ENCODE measurements at regions not wholly inside any gene's neighbourhood (a gene's known extent, or its start where the extent isn't known, plus 50 kb on each side); places are given as distances from the start of the nearest gene placed in this dataset.
"Not testable (repeated sequence)": the region's sequence is repeated elsewhere in the genome, so short reads cannot be mapped to it uniquely, and the experiment has no call there.

DNA sequence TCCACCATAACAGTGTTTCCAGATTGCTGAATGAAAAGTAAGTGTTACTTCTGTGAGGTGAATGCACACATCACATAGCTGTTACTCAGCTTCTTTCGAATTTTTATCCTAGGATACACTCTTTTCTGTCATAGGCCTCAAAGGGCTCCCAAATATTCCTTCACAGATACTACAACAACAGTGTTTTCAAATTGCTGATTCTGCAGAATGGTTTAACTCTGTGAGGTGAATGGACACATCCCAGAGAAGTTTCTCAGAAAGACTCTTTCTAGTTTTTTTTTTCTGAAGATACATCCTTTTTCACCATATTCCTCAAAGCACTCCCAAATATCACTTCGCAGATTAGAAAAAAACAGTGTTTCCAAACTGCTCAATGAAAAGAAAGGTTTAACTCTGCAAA is 221.1 kb downstream of the OR4A5 start:
- intact Hi-C loops (cut with DNase I; ENCODE audit: low total_unique reads): no loop called here
- no peaks in the 10 kb centered on the region for H3K36me3 ChIP-seq
- H3K4me3 ChIP-seq: no peak overlapping the region
- H3K27me3 ChIP-seq: no peaks in the 10 kb centered on the region
- peaks cover 83 to 100% of the 10 kb centered on the region in 2 donors for H3K9me3 ChIP-seq
- TF ChIP-seq POLR2AphosphoS5 (IDR thresholded peaks at IDR 0.05) (no peak), POLR2A (IDR thresholded peaks at IDR 0.05) (no peak)
- TF ChIP-seq, protein P1, sequence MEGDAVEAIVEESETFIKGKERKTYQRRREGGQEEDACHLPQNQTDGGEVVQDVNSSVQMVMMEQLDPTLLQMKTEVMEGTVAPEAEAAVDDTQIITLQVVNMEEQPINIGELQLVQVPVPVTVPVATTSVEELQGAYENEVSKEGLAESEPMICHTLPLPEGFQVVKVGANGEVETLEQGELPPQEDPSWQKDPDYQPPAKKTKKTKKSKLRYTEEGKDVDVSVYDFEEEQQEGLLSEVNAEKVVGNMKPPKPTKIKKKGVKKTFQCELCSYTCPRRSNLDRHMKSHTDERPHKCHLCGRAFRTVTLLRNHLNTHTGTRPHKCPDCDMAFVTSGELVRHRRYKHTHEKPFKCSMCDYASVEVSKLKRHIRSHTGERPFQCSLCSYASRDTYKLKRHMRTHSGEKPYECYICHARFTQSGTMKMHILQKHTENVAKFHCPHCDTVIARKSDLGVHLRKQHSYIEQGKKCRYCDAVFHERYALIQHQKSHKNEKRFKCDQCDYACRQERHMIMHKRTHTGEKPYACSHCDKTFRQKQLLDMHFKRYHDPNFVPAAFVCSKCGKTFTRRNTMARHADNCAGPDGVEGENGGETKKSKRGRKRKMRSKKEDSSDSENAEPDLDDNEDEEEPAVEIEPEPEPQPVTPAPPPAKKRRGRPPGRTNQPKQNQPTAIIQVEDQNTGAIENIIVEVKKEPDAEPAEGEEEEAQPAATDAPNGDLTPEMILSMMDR (IDR thresholded peaks at IDR 0.05): no peak
- no peak overlapping the region for H3K27ac ChIP-seq
- H3K4me1 ChIP-seq: no peaks in the 10 kb centered on the region
- DNase-seq (ENCODE audit: low spot score in 2 of 2): no peak

DNA sequence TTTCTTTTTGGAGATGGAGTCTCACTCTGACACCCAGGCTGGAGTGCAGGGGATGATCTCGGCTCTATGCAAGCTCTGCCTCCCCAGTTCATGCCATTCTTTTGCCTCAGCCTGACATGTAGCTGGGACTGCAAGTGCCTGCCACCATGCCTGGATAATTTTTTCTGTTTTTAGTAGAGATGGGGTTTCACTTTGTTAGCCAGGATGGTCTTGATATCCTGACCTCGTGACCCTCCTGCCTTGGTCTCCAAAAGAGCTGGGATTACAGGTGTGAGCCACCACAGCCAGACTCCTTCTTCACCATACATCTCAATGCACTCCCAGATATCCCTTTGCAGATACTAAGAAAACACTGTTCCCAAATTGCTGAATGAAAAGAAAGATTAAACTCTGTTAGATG is 224.3 kb downstream of the OR4A5 start:
- no peak for DNase-seq (ENCODE audit: low spot score in 2 of 2)
- intact Hi-C loops (cut with DNase I; ENCODE audit: low total_unique reads): no loop called here
- H3K36me3 ChIP-seq: no peaks in the 10 kb centered on the region

DNA sequence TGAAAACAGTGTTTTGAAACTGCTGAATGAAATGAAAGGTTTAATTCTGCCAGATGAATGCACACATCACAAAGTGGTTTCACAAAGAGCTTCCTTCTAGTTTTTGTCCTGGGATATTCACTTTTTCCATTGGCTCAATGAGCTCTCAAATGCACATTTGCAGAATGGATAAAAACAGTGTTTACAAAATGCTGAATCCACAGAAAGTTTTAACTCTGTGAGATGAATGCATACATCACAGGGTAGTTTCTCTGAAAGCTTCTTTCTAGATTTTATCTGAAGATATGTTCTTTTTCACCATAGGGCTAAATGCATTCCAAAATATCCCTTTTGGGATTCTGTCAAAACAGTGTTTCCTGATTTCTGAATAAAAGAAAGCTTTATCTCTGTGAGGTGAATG is 237.6 kb downstream of the OR4A5 start:
- H3K4me3 ChIP-seq: no peak overlapping the region

More for the DNA sequence above, 224.3 kb downstream of the OR4A5 start:
- H3K27ac ChIP-seq: no peak overlapping the region
- no peak overlapping the region for H3K4me3 ChIP-seq
- TF ChIP-seq, protein P1 (IDR thresholded peaks at IDR 0.05): no peak
- no peak for TF ChIP-seq POLR2A (IDR thresholded peaks at IDR 0.05)
- TF ChIP-seq POLR2AphosphoS5 (IDR thresholded peaks at IDR 0.05): no peak
- peaks cover 88 to 99% of the 10 kb centered on the region in 2 donors for H3K9me3 ChIP-seq
- H3K27me3 ChIP-seq: no peaks in the 10 kb centered on the region
- H3K4me1 ChIP-seq: no peaks in the 10 kb centered on the region

DNA sequence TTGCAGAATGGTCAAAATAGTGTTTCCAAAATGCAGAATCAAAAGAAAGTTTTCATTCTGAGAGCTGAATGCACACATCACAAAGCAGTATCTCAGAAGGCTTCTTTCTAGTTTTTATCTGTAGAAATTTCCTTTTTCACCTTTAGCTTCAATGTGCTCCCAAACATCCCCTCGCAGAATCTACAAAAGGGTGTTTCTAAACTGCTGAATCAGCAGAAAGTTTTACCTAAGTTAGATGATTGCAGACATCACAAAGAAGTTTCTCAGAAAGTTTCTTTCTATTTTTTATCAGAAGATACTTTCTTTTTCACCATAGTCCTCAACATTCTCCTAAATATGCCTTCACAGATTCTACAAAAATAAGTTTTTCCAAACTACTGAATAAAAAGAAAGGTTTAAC is 239.8 kb downstream of the OR4A5 start:
- no peaks in the 10 kb centered on the region for H3K36me3 ChIP-seq
- no peaks in the 10 kb centered on the region for H3K27me3 ChIP-seq
- no peak for TF ChIP-seq POLR2A (IDR thresholded peaks at IDR 0.05)
- TF ChIP-seq, protein P1 (IDR thresholded peaks at IDR 0.05): no peak
- no peaks in the 10 kb centered on the region for H3K4me1 ChIP-seq
- DNase-seq (ENCODE audit: low spot score in 2 of 2): no peak
- intact Hi-C loops (cut with DNase I; ENCODE audit: low total_unique reads): no loop called here
- no peak overlapping the region for H3K4me3 ChIP-seq
- H3K9me3 ChIP-seq: peaks cover 12 to 55% of the 10 kb centered on the region in 2 donors
- H3K27ac ChIP-seq: no peak overlapping the region

More for the DNA sequence above, 237.6 kb downstream of the OR4A5 start:
- Histone ChIP-seq H3K4me1 (no peaks in the 10 kb centered on the region), H3K27me3 (no peaks in the 10 kb centered on the region), H3K27ac (no peak overlapping the region), H3K9me3 (peaks cover 12 to 77% of the 10 kb centered on the region in 2 donors), H3K36me3 (no peaks in the 10 kb centered on the region)
- DNase-seq (ENCODE audit: low spot score in 2 of 2): no peak
- TF ChIP-seq, protein P1 (IDR thresholded peaks at IDR 0.05): no peak
- TF ChIP-seq POLR2A (IDR thresholded peaks at IDR 0.05) (no peak), POLR2AphosphoS5 (IDR thresholded peaks at IDR 0.05) (no peak)
- intact Hi-C loops (cut with DNase I; ENCODE audit: low total_unique reads): no loop called here

DNA sequence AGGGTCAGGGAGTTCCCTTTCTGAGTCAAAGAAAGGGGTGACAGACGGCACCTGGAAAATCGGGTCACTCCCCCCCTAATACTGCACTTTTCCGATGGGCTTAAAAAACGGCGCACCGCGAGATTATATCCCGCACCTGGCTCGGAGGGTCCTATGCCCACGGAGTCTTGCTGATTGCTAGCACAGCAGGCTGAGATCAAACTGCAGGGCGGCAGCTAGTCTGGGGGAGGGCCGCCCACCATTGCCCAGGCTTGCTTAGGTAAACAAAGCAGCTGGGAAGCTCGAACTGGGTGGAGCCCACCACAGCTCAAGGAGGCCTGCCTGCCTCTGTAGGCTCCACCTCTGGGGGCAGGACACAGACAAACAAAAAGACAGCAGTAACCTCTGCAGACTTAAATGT is 240.5 kb downstream of the OR4A5 start:
- intact Hi-C loops (cut with DNase I; ENCODE audit: low total_unique reads); H3K4me3 ChIP-seq; DNase-seq (ENCODE audit: low spot score in 2 of 2); H3K4me1 ChIP-seq; H3K27me3 ChIP-seq; H3K27ac ChIP-seq; H3K36me3 ChIP-seq: not testable (repeated sequence)
- H3K9me3 ChIP-seq: peaks cover 12 to 47% of the 10 kb centered on the region in 2 donors

DNA sequence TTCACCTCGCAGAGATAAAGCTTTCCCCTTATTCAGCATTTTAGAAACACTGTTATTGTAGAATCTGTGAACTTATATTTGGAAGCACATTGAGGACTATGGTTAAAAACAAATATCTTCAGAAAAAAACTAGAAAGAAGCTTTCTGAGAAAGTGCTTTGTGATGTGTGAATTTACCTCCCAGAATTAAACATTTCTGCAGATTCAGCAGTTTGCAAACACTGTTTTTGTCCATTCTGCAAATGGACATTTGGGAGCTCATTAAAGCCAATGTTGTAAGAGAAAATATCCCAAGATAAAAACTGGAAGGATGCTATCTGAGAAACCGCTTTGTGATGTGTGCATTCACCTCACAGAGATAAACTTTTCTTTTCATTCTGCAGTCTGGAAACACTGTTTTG is 272.7 kb downstream of the OR4A5 start:
- H3K27me3 ChIP-seq: no peaks in the 10 kb centered on the region
- no peak overlapping the region for H3K4me3 ChIP-seq
- TF ChIP-seq POLR2AphosphoS5 (IDR thresholded peaks at IDR 0.05) (no peak), POLR2A (IDR thresholded peaks at IDR 0.05) (no peak)
- TF ChIP-seq, protein P1 (IDR thresholded peaks at IDR 0.05): no peak
- peaks cover 66 to 99% of the 10 kb centered on the region in 2 donors for H3K9me3 ChIP-seq
- H3K4me1 ChIP-seq: no peaks in the 10 kb centered on the region
- intact Hi-C loops (cut with DNase I; ENCODE audit: low total_unique reads): no loop called here
- no peak for DNase-seq (ENCODE audit: low spot score in 2 of 2)
- H3K36me3 ChIP-seq: no peaks in the 10 kb centered on the region
- H3K27ac ChIP-seq: no peak overlapping the region
